Naive B cell (primary cell): ENCODE measurements at regions not wholly inside any gene's neighbourhood (a gene's known extent, or its start where the extent isn't known, plus 50 kb on each side); places are given as distances from the start of the nearest gene placed in this dataset.

Experiments used
- ATAC-seq, 2 donors: fragments of 150-1000 bp; cut with Tn5 transposase; 2 replicates each; pipeline ENCODE4 v1.10.0; 2021; ENCODE audit warnings: low read depth in 2 of 2, mild to moderate bottlenecking in 2 of 2, moderate library complexity in 2 of 2
- DNase-seq: peaks from one replicate; pipeline ENCODE4 v3.0.0; 2022
- H3K27ac Mint-ChIP-seq, 6 donors: one replicate each; pipeline ENCODE4 v1.8.0; 2020 to 2022; ENCODE audit warnings: mild to moderate bottlenecking in 6 of 6, mixed read lengths in 6 of 6, moderate library complexity in 5 of 6, inconsistent platforms in 2 of 6
- H3K27me3 Mint-ChIP-seq, 3 donors: one replicate each; pipeline ENCODE4 v1.8.0; 2021 to 2022; ENCODE audit warnings: mixed read lengths in 3 of 3, mild to moderate bottlenecking in 1 of 3
- H3K36me3 Mint-ChIP-seq, 2 donors: one replicate each; pipeline ENCODE4 v1.8.0; 2020 to 2022; ENCODE audit warnings: mixed read lengths in 2 of 2, inconsistent platforms in 1 of 2, mild to moderate bottlenecking in 1 of 2
- H3K4me1 Mint-ChIP-seq, 3 donors: one replicate each; pipeline ENCODE4 v1.8.0; 2020 to 2022; ENCODE audit warnings: mixed read lengths in 3 of 3, inconsistent platforms in 1 of 3, mild to moderate bottlenecking in 1 of 3, moderate library complexity in 1 of 3
- H3K4me3 Mint-ChIP-seq, 8 donors: one replicate each; pipeline ENCODE4 v1.8.0; 2020 to 2022; ENCODE audit warnings: mild to moderate bottlenecking in 8 of 8, mixed read lengths in 8 of 8, moderate library complexity in 8 of 8, inconsistent platforms in 2 of 8
- H3K9me3 Mint-ChIP-seq, 7 donors: one replicate each; pipeline ENCODE4 v1.8.0; 2020 to 2022; ENCODE audit warnings: mixed read lengths in 7 of 7, mild to moderate bottlenecking in 5 of 7, inconsistent platforms in 2 of 7, moderate library complexity in 1 of 7

DNA sequence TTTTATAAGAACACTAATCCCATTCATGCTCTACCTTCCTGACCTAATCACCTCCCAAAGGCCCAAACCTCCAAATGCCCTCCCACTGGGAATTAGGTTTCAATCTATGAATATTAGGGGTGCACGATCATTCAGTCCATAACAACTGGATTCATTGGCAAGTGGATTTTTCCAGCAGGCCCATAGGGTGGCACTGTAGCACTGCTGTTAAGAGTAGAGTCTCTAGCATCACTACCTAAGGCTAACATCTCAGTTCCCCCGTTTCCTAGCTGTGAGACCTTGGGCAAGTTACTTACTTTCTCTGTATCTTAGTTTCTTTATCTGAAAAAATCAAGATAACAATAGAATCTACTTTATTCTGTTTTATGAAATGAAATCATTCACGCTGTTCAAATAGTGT, 315.8 kb downstream of the STIM2 start:
- no peak for DNase-seq
- H3K36me3 Mint-ChIP-seq: no peaks in the 10 kb centered on the region
- peaks cover 0 to 15% (median 4%) of the 10 kb centered on the region in 3 donors for H3K27me3 Mint-ChIP-seq
- no peak overlapping the region for H3K4me3 Mint-ChIP-seq
- no peaks in the 10 kb centered on the region for H3K4me1 Mint-ChIP-seq
- ATAC-seq: no peak
- H3K9me3 Mint-ChIP-seq: peaks cover 0 to 10% (median 5%) of the 10 kb centered on the region in 7 donors
- H3K27ac Mint-ChIP-seq: no peak overlapping the region

DNA sequence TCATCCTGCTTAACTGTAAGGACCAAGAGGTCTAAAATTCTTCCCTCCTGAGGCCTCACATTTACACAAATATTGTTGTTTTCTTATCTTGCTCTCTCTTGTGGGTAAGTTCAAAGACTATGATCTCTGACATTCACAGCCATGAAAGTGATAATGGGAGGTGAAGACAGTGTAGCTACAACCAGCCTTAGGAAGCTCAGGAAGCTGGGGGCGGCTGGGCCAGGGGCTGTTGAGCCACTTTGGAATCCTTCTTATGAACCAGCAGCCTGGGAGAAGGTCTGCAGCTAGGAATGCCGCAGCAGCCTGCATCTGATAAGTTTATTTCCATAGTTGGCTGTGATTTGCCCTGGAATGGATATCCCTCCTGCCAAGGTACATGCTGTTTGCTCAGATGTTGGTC, 316.2 kb downstream of the STIM2 start:
- Mint-ChIP-seq H3K27ac (no peak overlapping the region), H3K4me3 (no peak overlapping the region), H3K36me3 (no peaks in the 10 kb centered on the region), H3K27me3 (peaks cover 0 to 10% (median 4%) of the 10 kb centered on the region in 3 donors), H3K9me3 (peaks cover 0 to 8% (median 3%) of the 10 kb centered on the region in 7 donors), H3K4me1 (no peaks in the 10 kb centered on the region)
- DNase-seq: no peak
- no peak for ATAC-seq

DNA sequence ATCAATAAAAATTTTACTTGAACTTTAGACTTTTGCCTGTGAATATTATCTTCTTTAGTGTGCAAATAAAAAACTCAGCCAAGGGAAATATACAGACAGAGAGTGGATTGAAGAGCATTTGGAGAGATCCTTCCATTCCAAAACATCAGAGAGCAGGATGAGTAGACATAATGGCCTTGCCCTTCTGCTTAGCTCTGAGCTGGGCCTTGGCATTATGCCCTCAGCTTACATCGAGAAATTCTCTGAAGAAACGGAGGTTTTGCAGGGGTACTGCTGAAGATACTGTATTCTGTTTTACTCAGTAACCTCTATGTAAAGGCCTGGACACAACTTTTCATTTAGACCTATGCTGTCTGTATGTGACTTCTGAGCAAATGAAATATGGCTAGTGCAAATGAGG, 317.4 kb downstream of the STIM2 start:
- Mint-ChIP-seq H3K36me3 (no peaks in the 10 kb centered on the region), H3K9me3 (peaks cover 0 to 8% (median 3%) of the 10 kb centered on the region in 7 donors), H3K4me3 (no peak overlapping the region), H3K27me3 (peaks cover 0 to 10% (median 4%) of the 10 kb centered on the region in 3 donors), H3K27ac (no peak overlapping the region), H3K4me1 (no peaks in the 10 kb centered on the region)
- DNase-seq: no peak
- ATAC-seq: no peak

DNA sequence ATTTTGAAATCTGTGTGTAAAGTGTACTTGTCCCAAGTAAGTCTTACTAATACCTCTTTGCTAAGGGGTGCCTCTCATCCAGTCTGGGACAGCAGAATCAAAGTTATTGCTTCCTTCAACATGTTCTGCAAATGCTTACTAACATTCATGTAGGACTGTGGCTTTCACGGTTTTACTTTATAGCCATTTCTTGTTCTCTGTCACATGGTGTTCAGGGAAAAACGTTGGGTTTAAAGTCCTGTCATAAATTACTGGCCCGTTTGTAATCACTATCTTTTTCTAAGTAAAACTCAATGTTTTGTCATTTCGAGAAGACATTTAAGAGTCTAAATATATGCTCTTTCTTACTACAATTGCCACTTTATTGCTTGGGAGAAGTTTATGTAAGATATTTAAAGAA, 321.1 kb downstream of the STIM2 start:
- peaks cover 0 to 4% (median 0%) of the 10 kb centered on the region in 3 donors for H3K27me3 Mint-ChIP-seq
- no peaks in the 10 kb centered on the region for H3K4me1 Mint-ChIP-seq
- no peak for ATAC-seq
- peaks cover 0 to 3% (median 0%) of the 10 kb centered on the region in 7 donors for H3K9me3 Mint-ChIP-seq
- DNase-seq: no peak
- no peak overlapping the region for H3K4me3 Mint-ChIP-seq
- no peak overlapping the region for H3K27ac Mint-ChIP-seq
- H3K36me3 Mint-ChIP-seq: no peaks in the 10 kb centered on the region

DNA sequence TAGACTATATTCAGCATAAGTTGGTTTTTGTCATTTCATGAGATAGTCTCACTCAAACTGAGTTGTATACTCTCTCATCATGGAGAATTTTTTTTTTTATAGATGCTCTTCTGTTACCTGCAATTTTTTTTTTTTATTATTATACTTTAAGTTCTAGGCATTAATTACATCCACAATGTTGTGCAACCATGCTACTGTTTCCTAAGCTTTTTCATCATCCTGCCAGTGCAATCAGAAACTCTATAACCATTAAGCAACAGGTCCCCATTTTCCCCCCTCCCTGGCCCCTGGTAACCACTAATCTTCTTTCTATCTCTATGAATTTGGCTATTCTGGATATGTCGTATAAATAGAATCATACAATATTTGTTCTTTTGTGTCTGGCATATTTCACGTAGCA, 321.6 kb downstream of the STIM2 start:
- ATAC-seq (no peak), DNase-seq (no peak)
- Mint-ChIP-seq H3K4me3 (no peak overlapping the region), H3K9me3 (peaks cover 0 to 3% (median 0%) of the 10 kb centered on the region in 7 donors), H3K36me3 (no peaks in the 10 kb centered on the region), H3K4me1 (no peaks in the 10 kb centered on the region), H3K27ac (no peak overlapping the region), H3K27me3 (peaks cover 0 to 4% (median 0%) of the 10 kb centered on the region in 3 donors)

DNA sequence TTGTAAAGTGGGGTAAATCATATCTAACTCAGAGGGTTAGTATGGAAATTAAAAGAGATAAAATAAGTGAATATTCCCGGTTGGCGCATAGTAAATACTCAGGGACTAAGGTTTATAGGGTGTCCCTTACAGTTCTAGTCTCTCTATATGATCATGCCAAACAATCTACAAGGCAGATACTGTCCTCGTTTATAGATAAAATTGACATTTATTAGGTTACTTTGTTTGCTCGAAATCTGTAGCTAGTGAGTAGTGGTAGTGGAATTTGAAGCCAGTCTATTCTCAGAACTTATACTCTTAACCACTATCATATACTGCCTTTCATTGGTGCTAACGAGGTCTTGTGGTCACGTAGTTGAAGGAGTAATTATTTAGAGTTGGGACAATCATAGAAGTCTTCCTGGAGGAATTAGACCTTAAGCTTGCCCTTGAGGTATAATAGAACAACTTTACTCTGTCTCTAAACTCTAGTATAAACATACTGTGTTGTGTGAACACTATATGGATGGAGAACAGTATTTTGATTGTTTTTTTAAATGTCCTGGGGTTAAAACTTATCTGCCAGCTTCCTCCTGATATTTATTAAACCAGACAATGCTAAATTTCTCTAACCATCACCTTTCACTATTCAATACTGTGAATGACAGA, 324.0 kb downstream of the STIM2 start:
- no peak for DNase-seq
- H3K36me3 Mint-ChIP-seq: no peaks in the 10 kb centered on the region
- H3K4me1 Mint-ChIP-seq: no peaks in the 10 kb centered on the region
- peaks cover 0 to 4% (median 0%) of the 10 kb centered on the region in 3 donors for H3K27me3 Mint-ChIP-seq
- no peak overlapping the region for H3K4me3 Mint-ChIP-seq
- H3K27ac Mint-ChIP-seq: no peak overlapping the region
- ATAC-seq: no peak
- H3K9me3 Mint-ChIP-seq: peaks cover 0 to 5% (median 0%) of the 10 kb centered on the region in 7 donors

DNA sequence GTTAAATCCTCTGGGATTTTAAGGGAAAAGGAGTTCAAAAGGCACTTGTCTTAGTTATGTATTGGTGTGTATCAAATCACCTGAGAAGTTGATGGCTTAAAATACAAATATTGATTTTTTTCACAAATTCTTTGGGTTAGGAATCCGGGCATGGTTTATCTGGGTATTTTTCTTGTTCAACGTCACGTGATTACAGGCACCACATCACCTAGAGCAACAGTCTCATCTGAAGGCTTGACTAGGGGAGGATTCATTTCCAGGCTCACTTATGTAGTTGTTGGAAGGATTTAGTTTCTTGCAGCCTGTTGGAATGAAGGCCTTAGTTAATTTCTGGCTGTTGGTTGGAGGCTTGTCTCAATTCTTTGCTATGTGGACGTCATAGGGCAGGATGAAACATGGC, 326.1 kb downstream of the STIM2 start:
- no peak overlapping the region for H3K27ac Mint-ChIP-seq
- no peak overlapping the region for H3K4me3 Mint-ChIP-seq
- peaks cover 0 to 3% (median 0%) of the 10 kb centered on the region in 3 donors for H3K27me3 Mint-ChIP-seq
- H3K4me1 Mint-ChIP-seq: no peaks in the 10 kb centered on the region
- no peak for DNase-seq
- peaks cover 0 to 6% (median 0%) of the 10 kb centered on the region in 7 donors for H3K9me3 Mint-ChIP-seq
- no peak for ATAC-seq
- H3K36me3 Mint-ChIP-seq: no peaks in the 10 kb centered on the region

DNA sequence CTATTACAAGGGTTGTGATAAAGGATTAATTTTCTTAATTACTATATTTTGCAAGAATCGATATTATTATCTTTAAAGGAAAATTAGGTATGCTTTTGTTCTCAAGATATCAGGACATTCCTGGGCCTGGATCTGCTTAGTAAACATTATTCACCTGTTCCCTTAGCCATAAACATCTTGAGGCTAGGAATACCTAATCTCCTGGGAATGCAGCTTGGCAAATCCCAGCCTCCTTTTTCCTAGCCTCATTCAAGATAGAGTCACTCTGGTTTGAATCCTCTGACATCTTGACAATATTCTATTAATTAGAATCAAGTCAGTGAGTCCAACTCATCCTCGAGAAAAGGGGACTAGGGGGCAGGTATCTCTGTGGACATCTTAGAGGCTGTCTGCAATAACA, 327.1 kb downstream of the STIM2 start:
- H3K4me3 Mint-ChIP-seq: no peak overlapping the region
- H3K36me3 Mint-ChIP-seq: no peaks in the 10 kb centered on the region
- no peaks in the 10 kb centered on the region for H3K4me1 Mint-ChIP-seq
- no peak overlapping the region for H3K27ac Mint-ChIP-seq
- H3K27me3 Mint-ChIP-seq: peaks cover 0 to 5% (median 3%) of the 10 kb centered on the region in 3 donors
- H3K9me3 Mint-ChIP-seq: peaks cover 0 to 4% (median 0%) of the 10 kb centered on the region in 7 donors
- DNase-seq: no peak
- ATAC-seq: no peak

DNA sequence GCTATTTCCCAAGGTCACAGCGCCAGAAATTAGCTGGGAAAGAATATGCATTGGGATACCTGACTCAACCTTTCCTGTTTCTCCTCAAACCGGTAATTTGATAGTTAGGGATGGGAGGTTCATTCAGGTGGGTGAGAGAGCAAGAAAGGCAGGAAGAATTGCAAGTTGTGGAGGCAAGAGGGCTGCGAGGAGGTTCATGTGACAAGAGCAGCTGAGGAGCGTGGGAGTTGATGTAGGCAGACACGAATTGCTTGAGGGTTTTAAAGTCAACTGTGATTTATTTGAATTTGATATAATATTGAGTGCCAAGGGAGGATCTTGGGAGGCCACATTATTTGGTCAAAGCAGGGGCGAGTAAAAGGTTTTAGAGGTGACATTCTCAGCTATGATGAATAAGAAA, 329.0 kb downstream of the STIM2 start:
- no peaks in the 10 kb centered on the region for H3K4me1 Mint-ChIP-seq
- no peaks in the 10 kb centered on the region for H3K36me3 Mint-ChIP-seq
- ATAC-seq: no peak
- H3K4me3 Mint-ChIP-seq: no peak overlapping the region
- H3K27ac Mint-ChIP-seq: no peak overlapping the region
- peaks cover 0 to 9% (median 4%) of the 10 kb centered on the region in 3 donors for H3K27me3 Mint-ChIP-seq
- H3K9me3 Mint-ChIP-seq: peaks cover 0 to 4% (median 2%) of the 10 kb centered on the region in 7 donors
- no peak for DNase-seq

DNA sequence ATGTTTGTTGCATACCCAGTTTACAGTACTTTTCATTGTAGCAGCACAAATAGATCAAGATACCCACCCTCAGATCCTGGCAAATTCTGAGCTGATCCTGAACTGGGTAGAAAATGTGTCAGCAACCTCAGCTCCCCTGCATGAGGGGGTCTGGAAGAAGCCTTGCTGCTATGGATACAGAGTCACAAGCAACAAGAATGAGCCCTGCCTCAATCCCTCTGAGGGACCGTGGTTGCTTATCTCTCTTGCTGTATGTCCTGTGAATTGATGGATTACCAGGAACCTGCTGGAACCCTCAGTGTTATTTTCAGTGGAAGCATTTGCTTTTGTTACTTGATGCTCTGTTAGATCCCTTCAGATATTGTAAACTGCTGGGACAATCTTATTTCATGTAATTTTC, 331.0 kb downstream of the STIM2 start:
- DNase-seq: no peak
- H3K4me1 Mint-ChIP-seq: no peaks in the 10 kb centered on the region
- peaks cover 0 to 16% (median 10%) of the 10 kb centered on the region in 3 donors for H3K27me3 Mint-ChIP-seq
- H3K27ac Mint-ChIP-seq: no peak overlapping the region
- H3K9me3 Mint-ChIP-seq: peaks cover 0 to 10% (median 2%) of the 10 kb centered on the region in 7 donors
- ATAC-seq: no peak
- H3K36me3 Mint-ChIP-seq: no peaks in the 10 kb centered on the region
- no peak overlapping the region for H3K4me3 Mint-ChIP-seq

DNA sequence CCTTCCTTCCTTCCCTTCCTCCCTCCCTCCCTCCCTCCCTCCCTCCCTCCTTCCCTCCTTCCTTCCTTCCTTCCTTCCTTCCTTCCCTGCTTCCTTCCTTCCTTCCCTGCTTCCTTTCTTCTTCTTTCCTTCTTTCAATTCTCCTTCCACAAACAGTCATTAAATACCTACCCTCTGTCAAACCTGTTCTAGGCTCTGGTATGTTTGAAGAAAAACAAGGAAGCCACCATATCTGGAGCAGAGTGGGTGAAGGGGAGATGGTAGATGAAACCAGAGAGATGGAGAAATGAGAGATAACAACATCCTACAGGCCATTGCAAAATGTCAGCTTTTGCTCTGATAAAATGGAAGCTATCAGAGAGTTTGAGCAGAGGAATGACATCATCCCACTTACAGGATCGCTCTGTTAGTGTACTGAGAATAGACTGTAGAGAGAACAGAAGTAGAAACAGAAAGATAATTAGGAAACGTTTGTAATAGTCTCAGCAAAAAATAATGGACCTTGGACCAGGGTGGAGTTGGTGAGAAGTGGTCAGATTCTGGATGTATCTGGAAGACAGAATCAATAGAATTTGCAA, 334.0 kb downstream of the STIM2 start:
- Mint-ChIP-seq H3K36me3 (no peaks in the 10 kb centered on the region), H3K27me3 (peaks cover 0 to 16% (median 8%) of the 10 kb centered on the region in 3 donors), H3K4me3 (no peak overlapping the region), H3K4me1 (no peaks in the 10 kb centered on the region), H3K9me3 (peaks cover 0 to 10% (median 0%) of the 10 kb centered on the region in 7 donors), H3K27ac (no peak overlapping the region)
- ATAC-seq: no peak
- no peak for DNase-seq

DNA sequence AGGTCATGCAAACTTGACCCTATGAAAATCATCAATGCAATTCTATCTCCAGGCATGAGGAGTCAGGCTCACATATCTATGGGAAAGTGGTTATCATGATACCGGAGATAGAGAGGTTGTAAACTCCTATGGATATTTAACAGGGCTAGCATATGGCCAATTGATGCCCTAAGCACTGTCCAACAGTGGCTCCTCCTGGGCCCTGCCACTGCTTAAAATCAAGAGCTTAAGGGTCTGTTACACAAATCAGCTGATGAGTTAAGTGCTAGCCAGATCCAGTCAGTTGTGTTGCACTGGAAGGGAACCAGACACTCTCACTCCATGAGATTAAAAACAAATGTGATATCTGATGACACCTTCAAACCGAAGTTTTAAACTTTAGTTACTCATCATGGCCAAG, 337.6 kb downstream of the STIM2 start:
- H3K4me3 Mint-ChIP-seq: no peak overlapping the region
- no peak overlapping the region for H3K27ac Mint-ChIP-seq
- ATAC-seq: no peak
- H3K36me3 Mint-ChIP-seq: no peaks in the 10 kb centered on the region
- peaks cover 0 to 10% (median 2%) of the 10 kb centered on the region in 7 donors for H3K9me3 Mint-ChIP-seq
- H3K27me3 Mint-ChIP-seq: peaks cover 0 to 8% (median 8%) of the 10 kb centered on the region in 3 donors
- DNase-seq: no peak
- H3K4me1 Mint-ChIP-seq: no peaks in the 10 kb centered on the region

DNA sequence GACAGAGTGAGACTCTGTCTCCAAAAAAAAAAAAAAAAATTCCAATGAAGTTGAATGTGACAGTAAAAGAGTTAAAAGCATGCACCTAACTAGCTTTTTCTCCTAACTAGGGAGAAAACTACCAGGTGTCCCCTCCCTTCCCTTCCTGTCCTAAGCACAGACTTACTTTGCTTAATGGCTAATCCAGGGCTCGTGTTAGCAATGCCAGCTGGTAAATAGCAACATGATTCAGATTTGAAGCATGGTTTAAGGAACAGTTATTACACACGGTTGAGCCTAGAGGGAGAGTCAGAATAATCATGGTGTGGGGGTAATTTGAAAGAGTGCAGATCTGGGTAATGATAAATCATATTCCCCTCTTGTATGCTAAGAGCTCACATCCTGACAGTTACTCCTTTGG, 338.3 kb downstream of the STIM2 start:
- Mint-ChIP-seq H3K9me3 (peaks cover 0 to 10% (median 4%) of the 10 kb centered on the region in 7 donors), H3K27me3 (peaks cover 0 to 8% (median 8%) of the 10 kb centered on the region in 3 donors), H3K27ac (no peak overlapping the region), H3K4me3 (no peak overlapping the region), H3K4me1 (no peaks in the 10 kb centered on the region), H3K36me3 (no peaks in the 10 kb centered on the region)
- ATAC-seq (no peak), DNase-seq (no peak)

DNA sequence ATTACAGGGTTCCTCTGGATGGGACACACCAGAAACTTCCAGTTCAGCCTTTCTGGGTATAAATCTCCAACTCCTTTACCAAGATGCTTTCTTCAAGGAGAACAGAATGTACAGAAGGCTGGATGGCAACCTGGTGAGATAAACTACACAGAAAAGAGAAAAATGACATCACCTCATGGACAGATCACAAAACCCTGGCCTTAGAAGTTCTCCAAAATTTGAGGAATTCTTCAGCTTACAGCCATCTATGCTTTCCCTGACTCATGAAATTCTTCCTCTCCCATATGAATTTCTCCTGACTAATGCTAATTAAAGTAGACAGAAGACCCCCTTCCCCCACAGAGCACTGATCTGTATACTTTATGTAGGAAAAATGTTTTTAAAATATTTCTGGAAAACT, 345.4 kb downstream of the STIM2 start:
- Mint-ChIP-seq H3K4me3 (no peak overlapping the region), H3K27me3 (peaks cover 0 to 5% (median 0%) of the 10 kb centered on the region in 3 donors), H3K4me1 (no peaks in the 10 kb centered on the region), H3K36me3 (no peaks in the 10 kb centered on the region), H3K9me3 (peaks cover 0 to 15% (median 2%) of the 10 kb centered on the region in 7 donors), H3K27ac (no peak overlapping the region)
- no peak for DNase-seq
- ATAC-seq: no peak
